ENCODE measurements at regions not wholly inside any gene's neighbourhood (a gene's known extent, or its start where the extent isn't known, plus 50 kb on each side); places are given as distances from the start of the nearest gene placed in this dataset.

GRCh38 chr13:34756572-34756971 lies 185.5 kb upstream of the NBEA start:
- TF ChIP-seq CTCF (IDR thresholded peaks at IDR 0.05) (no peak), POLR2A (IDR thresholded peaks at IDR 0.05) (no peak)
